ENCODE measurements at regions not wholly inside any gene's neighbourhood (a gene's known extent, or its start where the extent isn't known, plus 50 kb on each side); places are given as distances from the start of the nearest gene placed in this dataset.

DNA sequence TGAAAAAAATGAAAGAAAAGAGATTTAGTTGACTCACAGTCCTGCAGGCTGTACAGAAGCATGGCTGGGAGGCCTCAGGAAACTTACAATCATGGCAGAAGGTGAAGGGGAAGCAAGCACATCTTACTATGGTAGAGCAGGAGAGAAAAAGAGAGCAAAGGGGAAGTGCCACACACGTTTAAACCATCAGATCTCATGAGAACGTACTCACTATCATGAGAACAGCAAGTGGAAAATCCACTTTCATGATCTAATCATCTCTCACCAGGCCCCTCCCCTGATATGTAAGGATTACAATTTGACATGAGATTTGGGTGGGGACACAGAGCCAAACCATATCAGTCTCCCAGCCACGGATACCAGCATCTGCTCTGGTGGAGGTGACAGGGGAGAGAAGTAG is 50.8 kb upstream of the CPOX start:
- Histone ChIP-seq H3K4me3 (no peak overlapping the region), H3K36me3 (no peaks in the 10 kb centered on the region), H3K9me3 (no peaks in the 10 kb centered on the region), H3K4me1 (no peaks in the 10 kb centered on the region), H3K27me3 (no peaks in the 10 kb centered on the region), H3K27ac (no peak overlapping the region)
- DNase-seq (no peak), ATAC-seq (no peak), FAIRE-seq (no peak)
- TF ChIP-seq, protein P1, sequence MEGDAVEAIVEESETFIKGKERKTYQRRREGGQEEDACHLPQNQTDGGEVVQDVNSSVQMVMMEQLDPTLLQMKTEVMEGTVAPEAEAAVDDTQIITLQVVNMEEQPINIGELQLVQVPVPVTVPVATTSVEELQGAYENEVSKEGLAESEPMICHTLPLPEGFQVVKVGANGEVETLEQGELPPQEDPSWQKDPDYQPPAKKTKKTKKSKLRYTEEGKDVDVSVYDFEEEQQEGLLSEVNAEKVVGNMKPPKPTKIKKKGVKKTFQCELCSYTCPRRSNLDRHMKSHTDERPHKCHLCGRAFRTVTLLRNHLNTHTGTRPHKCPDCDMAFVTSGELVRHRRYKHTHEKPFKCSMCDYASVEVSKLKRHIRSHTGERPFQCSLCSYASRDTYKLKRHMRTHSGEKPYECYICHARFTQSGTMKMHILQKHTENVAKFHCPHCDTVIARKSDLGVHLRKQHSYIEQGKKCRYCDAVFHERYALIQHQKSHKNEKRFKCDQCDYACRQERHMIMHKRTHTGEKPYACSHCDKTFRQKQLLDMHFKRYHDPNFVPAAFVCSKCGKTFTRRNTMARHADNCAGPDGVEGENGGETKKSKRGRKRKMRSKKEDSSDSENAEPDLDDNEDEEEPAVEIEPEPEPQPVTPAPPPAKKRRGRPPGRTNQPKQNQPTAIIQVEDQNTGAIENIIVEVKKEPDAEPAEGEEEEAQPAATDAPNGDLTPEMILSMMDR (IDR thresholded peaks at IDR 0.05) = no peak
- intact Hi-C loops (cut with DNase I) = no loop called here
- 55 to 62% methylated on average over 3 of the region's 3 CpGs for WGBS, 2 donors

DNA sequence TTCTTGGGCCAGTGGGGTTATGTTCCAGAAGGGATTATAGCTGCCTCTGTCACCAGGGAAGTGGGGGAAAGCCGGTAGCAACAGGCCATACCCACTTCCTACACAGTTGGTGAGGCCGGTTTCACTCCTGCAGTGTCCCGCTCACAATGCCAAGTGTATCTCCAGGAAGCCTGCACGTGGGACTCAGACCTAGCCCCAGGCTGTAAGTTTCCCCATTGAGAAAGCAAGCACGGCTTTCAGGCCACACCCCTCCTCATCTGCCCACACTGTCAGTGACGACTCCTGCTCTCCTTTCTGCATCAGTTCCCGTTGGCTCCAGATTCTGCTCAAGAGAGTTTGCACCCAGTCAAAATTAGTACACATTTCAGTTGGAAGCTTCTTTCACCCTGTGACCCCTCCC is 51.6 kb upstream of the CPOX start:
- intact Hi-C loops (cut with DNase I) = no loop called here
- DNase-seq = no peak
- no peaks in the 10 kb centered on the region for H3K27me3 ChIP-seq

DNA sequence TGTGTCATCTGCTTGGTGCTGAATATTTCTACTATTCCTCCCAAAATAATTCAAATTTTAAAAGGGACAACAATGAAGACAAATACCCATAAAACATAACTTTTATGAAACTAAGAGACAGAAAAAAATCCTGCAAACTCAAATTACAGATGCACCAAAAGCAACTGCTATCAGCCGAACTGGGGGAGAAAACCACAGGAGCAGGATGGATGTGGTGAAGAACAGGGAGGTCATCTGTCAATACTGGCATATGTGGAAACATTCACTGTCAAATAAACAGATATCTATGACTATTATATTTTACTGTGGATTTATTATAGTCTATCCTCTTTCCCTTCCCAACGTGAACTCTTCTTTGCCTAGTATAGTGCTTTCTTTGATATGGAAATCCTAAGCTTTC is 53.3 kb upstream of the CPOX start:
- Histone ChIP-seq H3K27ac (no peak overlapping the region), H3K36me3 (no peaks in the 10 kb centered on the region), H3K27me3 (no peaks in the 10 kb centered on the region), H3K4me3 (no peak overlapping the region), H3K9me3 (no peaks in the 10 kb centered on the region), H3K4me1 (no peaks in the 10 kb centered on the region)
- intact Hi-C loops (cut with DNase I) = no loop called here
- FAIRE-seq (no peak), ATAC-seq (no peak), DNase-seq (no peak)
- 42 to 44% methylated on average over 2 of the region's 2 CpGs for WGBS, 2 donors
- TF ChIP-seq, protein P1 (IDR thresholded peaks at IDR 0.05) = no peak

More for the DNA sequence above, 51.6 kb upstream of the CPOX start:
- H3K4me3 ChIP-seq = no peak overlapping the region
- FAIRE-seq = no peak
- no peaks in the 10 kb centered on the region for H3K4me1 ChIP-seq
- TF ChIP-seq, protein P1 (IDR thresholded peaks at IDR 0.05) = no peak
- no peak overlapping the region for H3K27ac ChIP-seq
- no peak for ATAC-seq
- H3K36me3 ChIP-seq = no peaks in the 10 kb centered on the region
- 72 to 75% methylated on average over 7 of the region's 7 CpGs for WGBS, 2 donors
- no peaks in the 10 kb centered on the region for H3K9me3 ChIP-seq

DNA sequence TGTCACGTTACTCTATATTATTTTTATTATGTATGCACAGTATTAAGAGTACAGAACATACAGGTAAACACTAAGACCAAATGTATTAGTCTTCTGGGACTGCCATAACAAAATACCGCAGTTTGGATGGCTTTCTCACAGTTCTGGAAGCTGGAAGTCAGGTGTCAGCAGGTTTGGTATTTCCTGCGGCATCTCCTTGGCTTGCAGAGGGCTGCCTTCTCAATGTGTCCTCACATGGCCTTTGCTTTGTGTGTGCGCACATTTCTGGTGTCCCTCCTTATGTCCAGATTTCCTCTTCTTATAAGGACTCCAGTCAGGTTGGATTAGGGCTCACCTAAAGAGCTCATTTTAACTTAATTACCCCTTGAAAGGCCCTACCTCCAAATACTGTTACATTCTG is 53.8 kb upstream of the CPOX start:
- intact Hi-C loops (cut with DNase I) = no loop called here
- Histone ChIP-seq H3K27ac (no peak overlapping the region), H3K4me1 (no peaks in the 10 kb centered on the region), H3K4me3 (no peak overlapping the region), H3K9me3 (no peaks in the 10 kb centered on the region), H3K36me3 (no peaks in the 10 kb centered on the region), H3K27me3 (no peaks in the 10 kb centered on the region)
- DNase-seq = no peak
- WGBS, 2 donors = 72 to 75% methylated on average over 4 of the region's 4 CpGs
- ATAC-seq = no peak
- no peak for FAIRE-seq
- TF ChIP-seq, protein P1 (IDR thresholded peaks at IDR 0.05) = no peak

DNA sequence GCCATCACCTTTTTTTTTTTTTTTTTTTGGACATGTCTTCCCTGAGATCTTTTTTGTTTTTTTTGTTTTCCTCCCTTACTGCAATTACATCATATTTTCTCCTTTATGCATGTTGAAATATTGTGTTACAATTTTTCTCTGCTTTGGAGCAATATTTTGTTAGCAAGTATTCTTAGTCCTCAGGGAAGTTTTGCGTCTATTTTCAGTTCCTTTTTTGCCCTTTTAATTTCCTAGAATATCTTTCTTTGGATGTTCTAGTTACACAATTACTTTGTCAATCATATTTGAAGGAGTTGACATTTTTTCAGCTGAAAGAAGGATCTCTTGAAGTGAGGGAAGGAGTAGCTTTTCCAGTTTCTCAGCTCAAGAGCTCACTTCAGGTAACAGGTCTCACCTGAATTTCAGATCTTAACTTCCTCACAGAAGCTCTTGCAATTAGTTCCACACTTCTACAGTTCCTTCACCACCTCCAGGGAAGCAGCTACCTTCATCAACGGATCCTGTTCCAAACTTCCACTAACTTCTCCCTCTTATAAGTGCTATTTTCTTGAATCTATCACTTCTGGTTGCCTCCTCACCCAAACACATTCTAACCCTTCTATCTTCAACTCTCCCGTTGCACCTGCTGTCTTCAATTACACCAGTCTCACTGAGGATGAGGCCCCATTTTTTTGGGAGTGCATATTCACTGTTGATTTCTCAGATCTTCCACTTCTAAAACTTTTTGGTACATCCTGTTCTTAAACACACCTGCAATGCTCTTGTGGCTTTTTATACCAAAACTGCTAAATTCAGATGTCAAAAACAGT is 57.8 kb upstream of the CPOX start:
- H3K27ac ChIP-seq = no peak overlapping the region
- intact Hi-C loops (cut with DNase I) = no loop called here
- no peaks in the 10 kb centered on the region for H3K27me3 ChIP-seq
- no peaks in the 10 kb centered on the region for H3K36me3 ChIP-seq
- ATAC-seq = no peak
- TF ChIP-seq, protein P1 (IDR thresholded peaks at IDR 0.05) = no peak
- H3K4me3 ChIP-seq = no peak overlapping the region
- WGBS, 2 donors = 64 to 67% methylated on average over 3 of the region's 3 CpGs
- H3K9me3 ChIP-seq = no peaks in the 10 kb centered on the region
- H3K4me1 ChIP-seq = no peaks in the 10 kb centered on the region
- no peak for DNase-seq
- FAIRE-seq = no peak
